Activated T-helper 1 cell treated with anti-CD3 and anti-CD28 coated beads, Interleukin-12 subunit alpha, Interleukin-12 subunit beta, Interleukin-2, Interleukin-4 antibody, amounts not matched to agents 30 ng/mL and 10 ng/mL and 1 ng/mL, durations not matched to agents 14 hours and 24 hours and 36 hours (primary cell): ENCODE measurements at regions not wholly inside any gene's neighbourhood (a gene's known extent, or its start where the extent isn't known, plus 50 kb on each side); places are given as distances from the start of the nearest gene placed in this dataset.

Experiments
- DNase-seq: peaks from one replicate; pipeline ENCODE4 v3.0.0; 2021; ENCODE audit warnings: low spot score
- H3K27ac Mint-ChIP-seq: one replicate; pipeline ENCODE4 v1.8.0; 2021; ENCODE audit warnings: mild to moderate bottlenecking, mixed read lengths
- H3K27me3 Mint-ChIP-seq: one replicate; pipeline ENCODE4 v1.8.0; 2022; ENCODE audit warnings: mild to moderate bottlenecking, moderate library complexity, mixed read lengths; ENCODE audit not compliant: insufficient read depth
- H3K36me3 Mint-ChIP-seq: one replicate; pipeline ENCODE4 v1.8.0; 2021; ENCODE audit warnings: low read depth, mixed read lengths
- H3K4me1 Mint-ChIP-seq: one replicate; pipeline ENCODE4 v1.8.0; 2021; ENCODE audit warnings: low read depth, mixed read lengths
- H3K4me3 Mint-ChIP-seq: one replicate; pipeline ENCODE4 v1.8.0; 2021; ENCODE audit warnings: mild to moderate bottlenecking, moderate library complexity, mixed read lengths
- H3K9me3 Mint-ChIP-seq: one replicate; pipeline ENCODE4 v1.8.0; 2021; ENCODE audit warnings: mixed read lengths
- intact Hi-C: fragments of 100-400 bp; cut with micrococcal nuclease; formaldehyde crosslinking; loops from one replicate; pipeline ENCODE4 v1.15.1; 2024

- intact Hi-C loops = no loop called here
- no peaks in the 10 kb centered on the region for H3K4me1 Mint-ChIP-seq
- DNase-seq = no peak
- H3K27me3 Mint-ChIP-seq = no peaks in the 10 kb centered on the region
- no peak overlapping the region for H3K4me3 Mint-ChIP-seq
- H3K36me3 Mint-ChIP-seq = no peaks in the 10 kb centered on the region
- no peaks in the 10 kb centered on the region for H3K9me3 Mint-ChIP-seq
- H3K27ac Mint-ChIP-seq = no peak overlapping the region
Observed at GRCh38 chr4:144288011-144288903, 147.7 kb upstream of the GYPA start.

GRCh38 chr4:144289667-144290428, 149.3 kb upstream of the GYPA start:
- Mint-ChIP-seq H3K36me3 (no peaks in the 10 kb centered on the region), H3K27ac (no peak overlapping the region), H3K4me1 (no peaks in the 10 kb centered on the region), H3K9me3 (no peaks in the 10 kb centered on the region), H3K4me3 (no peak overlapping the region), H3K27me3 (no peaks in the 10 kb centered on the region)
- intact Hi-C loops = no loop called here
- no peak for DNase-seq

GRCh38 chr4:144291164-144291563, 150.6 kb upstream of the GYPA start:
- H3K36me3 Mint-ChIP-seq = no peaks in the 10 kb centered on the region
- intact Hi-C loops = no loop called here
- no peak overlapping the region for H3K27ac Mint-ChIP-seq
- no peak overlapping the region for H3K4me3 Mint-ChIP-seq
- H3K27me3 Mint-ChIP-seq = no peaks in the 10 kb centered on the region
- H3K9me3 Mint-ChIP-seq = no peaks in the 10 kb centered on the region
- no peaks in the 10 kb centered on the region for H3K4me1 Mint-ChIP-seq
- no peak for DNase-seq

- H3K27ac Mint-ChIP-seq = no peak overlapping the region
- H3K9me3 Mint-ChIP-seq = no peaks in the 10 kb centered on the region
- intact Hi-C loops = no loop called here
- H3K27me3 Mint-ChIP-seq = no peaks in the 10 kb centered on the region
- no peak for DNase-seq
- no peaks in the 10 kb centered on the region for H3K36me3 Mint-ChIP-seq
- H3K4me1 Mint-ChIP-seq = no peaks in the 10 kb centered on the region
- no peak overlapping the region for H3K4me3 Mint-ChIP-seq
Observed at GRCh38 chr4:144294211-144294610, 153.7 kb upstream of the GYPA start.

GRCh38 chr4:144295286-144295995, 154.9 kb upstream of the GYPA start:
- intact Hi-C loops = no loop called here
- H3K27me3 Mint-ChIP-seq = no peaks in the 10 kb centered on the region
- no peaks in the 10 kb centered on the region for H3K9me3 Mint-ChIP-seq
- DNase-seq = no peak
- H3K27ac Mint-ChIP-seq = no peak overlapping the region
- H3K4me1 Mint-ChIP-seq = no peaks in the 10 kb centered on the region
- H3K4me3 Mint-ChIP-seq = no peak overlapping the region
- no peaks in the 10 kb centered on the region for H3K36me3 Mint-ChIP-seq

- intact Hi-C loops = no loop called here
- DNase-seq = no peak
- H3K9me3 Mint-ChIP-seq = no peaks in the 10 kb centered on the region
- H3K36me3 Mint-ChIP-seq = no peaks in the 10 kb centered on the region
- no peak overlapping the region for H3K4me3 Mint-ChIP-seq
- H3K27ac Mint-ChIP-seq = no peak overlapping the region
- H3K4me1 Mint-ChIP-seq = no peaks in the 10 kb centered on the region
- no peaks in the 10 kb centered on the region for H3K27me3 Mint-ChIP-seq
Observed at GRCh38 chr4:144296941-144297340, 156.4 kb upstream of the GYPA start.

GRCh38 chr4:144298519-144298918, 158.0 kb upstream of the GYPA start:
- Mint-ChIP-seq H3K27me3 (no peaks in the 10 kb centered on the region), H3K36me3 (no peaks in the 10 kb centered on the region), H3K27ac (no peak overlapping the region), H3K9me3 (no peaks in the 10 kb centered on the region), H3K4me3 (no peak overlapping the region), H3K4me1 (no peaks in the 10 kb centered on the region)
- intact Hi-C loops = no loop called here
- DNase-seq = no peak

GRCh38 chr4:144300616-144301015, 160.1 kb upstream of the GYPA start:
- Mint-ChIP-seq H3K4me1 (no peaks in the 10 kb centered on the region), H3K27me3 (no peaks in the 10 kb centered on the region), H3K4me3 (no peak overlapping the region), H3K27ac (no peak overlapping the region), H3K36me3 (no peaks in the 10 kb centered on the region), H3K9me3 (no peaks in the 10 kb centered on the region)
- no peak for DNase-seq
- intact Hi-C loops = no loop called here

GRCh38 chr4:144302704-144303536, 162.4 kb upstream of the GYPA start:
- Mint-ChIP-seq H3K36me3 (no peaks in the 10 kb centered on the region), H3K4me1 (no peaks in the 10 kb centered on the region), H3K27ac (no peak overlapping the region), H3K9me3 (no peaks in the 10 kb centered on the region), H3K27me3 (no peaks in the 10 kb centered on the region), H3K4me3 (no peak overlapping the region)
- intact Hi-C loops = no loop called here
- no peak for DNase-seq

GRCh38 chr4:144304025-144304424, 163.5 kb upstream of the GYPA start:
- Mint-ChIP-seq H3K4me3 (no peak overlapping the region), H3K27me3 (no peaks in the 10 kb centered on the region), H3K27ac (no peak overlapping the region), H3K4me1 (no peaks in the 10 kb centered on the region), H3K9me3 (no peaks in the 10 kb centered on the region), H3K36me3 (no peaks in the 10 kb centered on the region)
- intact Hi-C loops = no loop called here
- no peak for DNase-seq

- Mint-ChIP-seq H3K27me3 (peaks cover 3% of the 10 kb centered on the region), H3K27ac (no peak overlapping the region), H3K36me3 (no peaks in the 10 kb centered on the region), H3K9me3 (peaks cover 25% of the 10 kb centered on the region), H3K4me3 (no peak overlapping the region), H3K4me1 (no peaks in the 10 kb centered on the region)
- intact Hi-C loops = no loop called here
- no peak for DNase-seq
Observed at GRCh38 chr4:144310535-144310934, 170.0 kb upstream of the GYPA start.

- H3K27me3 Mint-ChIP-seq = peaks cover 3% of the 10 kb centered on the region
- peaks cover 30% of the 10 kb centered on the region for H3K9me3 Mint-ChIP-seq
- H3K4me3 Mint-ChIP-seq = no peak overlapping the region
- no peak overlapping the region for H3K27ac Mint-ChIP-seq
- intact Hi-C loops = no loop called here
- H3K36me3 Mint-ChIP-seq = no peaks in the 10 kb centered on the region
- no peaks in the 10 kb centered on the region for H3K4me1 Mint-ChIP-seq
- no peak for DNase-seq
Observed at GRCh38 chr4:144313370-144313769, 172.9 kb upstream of the GYPA start.
